ENCODE measurements at regions not wholly inside any gene's neighbourhood (a gene's known extent, or its start where the extent isn't known, plus 50 kb on each side); places are given as distances from the start of the nearest gene placed in this dataset.
"Not testable (repeated sequence)": the region's sequence is repeated elsewhere in the genome, so short reads cannot be mapped to it uniquely, and the experiment has no call there.

- DNase-seq (ENCODE audit: low read depth in 2 of 2): no peak
These were observed 144.6 kb upstream of the ASB18 start for GRCh38 chr2:236408786-236409185.

- DNase-seq (ENCODE audit: low read depth in 2 of 2): no peak
These were observed 151.7 kb upstream of the ASB18 start for GRCh38 chr2:236415684-236416444.

- DNase-seq (ENCODE audit: low read depth in 2 of 2): no peak
These were observed 152.5 kb upstream of the ACKR3 start for GRCh38 chr2:236417150-236417549.

- no peak for DNase-seq (ENCODE audit: low read depth in 2 of 2)
These were observed 139.0 kb upstream of the ACKR3 start for GRCh38 chr2:236430584-236430983.

- DNase-seq (ENCODE audit: low read depth in 2 of 2): no peak
These were observed 135.0 kb upstream of the ACKR3 start for GRCh38 chr2:236434593-236434992.

- DNase-seq (ENCODE audit: low read depth in 2 of 2): peak in 1 of 2 donors; percentile 8
These were observed 129.3 kb upstream of the ACKR3 start for GRCh38 chr2:236440110-236440881.

GRCh38 chr2:236444187-236444586 lies 125.4 kb upstream of the ACKR3 start:
- no peak for DNase-seq (ENCODE audit: low read depth in 2 of 2)

- DNase-seq (ENCODE audit: low read depth in 2 of 2): no peak
These were observed 123.9 kb upstream of the ACKR3 start for GRCh38 chr2:236445678-236446077.

- DNase-seq (ENCODE audit: low read depth in 2 of 2): no peak
These were observed 123.1 kb upstream of the ACKR3 start for GRCh38 chr2:236446521-236446920.

GRCh38 chr2:236449167-236449761 lies 120.4 kb upstream of the ACKR3 start:
- no peak for DNase-seq (ENCODE audit: low read depth in 2 of 2)

- no peak for DNase-seq (ENCODE audit: low read depth in 2 of 2)
These were observed 117.4 kb upstream of the ACKR3 start for GRCh38 chr2:236452238-236452637.

- no peak for DNase-seq (ENCODE audit: low read depth in 2 of 2)
These were observed 115.5 kb upstream of the ACKR3 start for GRCh38 chr2:236454076-236454475.

GRCh38 chr2:236459393-236459792 lies 110.2 kb upstream of the ACKR3 start:
- no peak for DNase-seq (ENCODE audit: low read depth in 2 of 2)

GRCh38 chr2:236464140-236464539 lies 105.5 kb upstream of the ACKR3 start:
- no peak for DNase-seq (ENCODE audit: low read depth in 2 of 2)

GRCh38 chr2:236472720-236473495 lies 96.7 kb upstream of the ACKR3 start:
- DNase-seq (ENCODE audit: low read depth in 2 of 2): no peak

GRCh38 chr2:236473691-236474090 lies 95.9 kb upstream of the ACKR3 start:
- DNase-seq (ENCODE audit: low read depth in 2 of 2): no peak

- no peak for DNase-seq (ENCODE audit: low read depth in 2 of 2)
These were observed 89.8 kb upstream of the ACKR3 start for GRCh38 chr2:236479814-236480213.

GRCh38 chr2:236483102-236483501 lies 86.5 kb upstream of the ACKR3 start:
- no peak for DNase-seq (ENCODE audit: low read depth in 2 of 2)

GRCh38 chr2:236485519-236485918 lies 84.1 kb upstream of the ACKR3 start:
- no peak for DNase-seq (ENCODE audit: low read depth in 2 of 2)

GRCh38 chr2:236489083-236489482 lies 80.5 kb upstream of the ACKR3 start:
- DNase-seq (ENCODE audit: low read depth in 2 of 2): not testable (repeated sequence)

- DNase-seq (ENCODE audit: low read depth in 2 of 2): no peak
These were observed 79.7 kb upstream of the ACKR3 start for GRCh38 chr2:236489895-236490404.

- no peak for DNase-seq (ENCODE audit: low read depth in 2 of 2)
These were observed 73.3 kb upstream of the ACKR3 start for GRCh38 chr2:236496340-236496739.

Data from stimulated activated CD4-positive, alpha-beta T cell treated with anti-CD3 and anti-CD28 coated beads, Interleukin-15, amount 100 ng/mL, for 48 hours (primary cell).